Activated CD8-positive, alpha-beta memory T cell treated with anti-CD3 and anti-CD28 coated beads, Interleukin-2, amount 10 ng/mL, durations not matched to agents 7 days and 5 days (primary cell): ENCODE measurements at regions not wholly inside any gene's neighbourhood (a gene's known extent, or its start where the extent isn't known, plus 50 kb on each side); places are given as distances from the start of the nearest gene placed in this dataset.

Experiments
- ATAC-seq: fragments of 150-1000 bp; cut with Tn5 transposase; one replicate; pipeline ENCODE4 v1.10.0; 2021; ENCODE audit warnings: moderate library complexity
- CTCF ChIA-PET: fragments of 350-600 bp; sonication (Branson Sonifier 250); formaldehyde crosslinking; loops from one replicate; lab custom pipeline; 2021; ENCODE audit warnings: antibody characterized with exemption; lab: Charles Lee
- DNase-seq: peaks from one replicate; pipeline ENCODE4 v3.0.0-alpha.2; 2020
- H3K27ac Mint-ChIP-seq: one replicate; pipeline ENCODE4 v1.8.0; 2021; ENCODE audit warnings: mild to moderate bottlenecking, mixed read lengths
- H3K27me3 Mint-ChIP-seq: one replicate; pipeline ENCODE4 v1.8.0; 2021; ENCODE audit warnings: mixed read lengths
- H3K36me3 Mint-ChIP-seq: one replicate; pipeline ENCODE4 v1.8.0; 2021; ENCODE audit warnings: mild to moderate bottlenecking, mixed read lengths
- H3K4me1 Mint-ChIP-seq: one replicate; pipeline ENCODE4 v1.8.0; 2021; ENCODE audit warnings: mixed read lengths
- H3K4me3 Mint-ChIP-seq: one replicate; pipeline ENCODE4 v1.8.0; 2021; ENCODE audit warnings: mild to moderate bottlenecking, moderate library complexity, mixed read lengths
- H3K9me3 Mint-ChIP-seq: one replicate; pipeline ENCODE4 v1.8.0; 2022; ENCODE audit warnings: low read depth, mixed read lengths

- Mint-ChIP-seq H3K27me3 (peaks cover 15% of the 10 kb centered on the region), H3K27ac (no peak overlapping the region), H3K4me1 (no peaks in the 10 kb centered on the region), H3K9me3 (no peaks in the 10 kb centered on the region), H3K36me3 (no peaks in the 10 kb centered on the region), H3K4me3 (no peak overlapping the region)
- DNase-seq, result no peak
- CTCF ChIA-PET, result no interaction called here
- ATAC-seq, result no peak
Measured at GRCh38 chr4:146577111-146577510, 55.4 kb upstream of the SLC10A7 start.

- H3K9me3 Mint-ChIP-seq, result no peaks in the 10 kb centered on the region
- no peaks in the 10 kb centered on the region for H3K4me1 Mint-ChIP-seq
- H3K27me3 Mint-ChIP-seq, result peaks cover 4% of the 10 kb centered on the region
- no peak overlapping the region for H3K27ac Mint-ChIP-seq
- CTCF ChIA-PET, result interaction anchor here (0.7 kb wide), 1 partner anchor 109 kb away, joined by 3 read pairs; no protein-coding TSS in a partner anchor
- no peak for ATAC-seq
- H3K36me3 Mint-ChIP-seq, result no peaks in the 10 kb centered on the region
- DNase-seq, result no peak
- H3K4me3 Mint-ChIP-seq, result no peak overlapping the region
Measured at GRCh38 chr4:146582864-146583263, 55.8 kb upstream of the POU4F2 start.

GRCh38 chr4:146585761-146586333 is 52.8 kb upstream of the POU4F2 start:
- H3K4me3 Mint-ChIP-seq, result no peak overlapping the region
- H3K4me1 Mint-ChIP-seq, result no peaks in the 10 kb centered on the region
- no peak for ATAC-seq
- no peaks in the 10 kb centered on the region for H3K36me3 Mint-ChIP-seq
- DNase-seq, result no peak
- no peak overlapping the region for H3K27ac Mint-ChIP-seq
- CTCF ChIA-PET, result interaction anchor here (0.9 to 1.0 kb wide), 2 partner anchors 10 to 12 kb away, joined by 3 read pairs; no protein-coding TSS in a partner anchor
- H3K9me3 Mint-ChIP-seq, result no peaks in the 10 kb centered on the region
- peaks cover 4% of the 10 kb centered on the region for H3K27me3 Mint-ChIP-seq
